HepG2 (cell line): ENCODE measurements at regions not wholly inside any gene's neighbourhood (a gene's known extent, or its start where the extent isn't known, plus 50 kb on each side); places are given as distances from the start of the nearest gene placed in this dataset.

Experiments
- ATAC-seq: fragments of 200-7000 bp; cut with Tn5 transposase; 3 replicates; pipeline ENCODE4 v1.9.1; 2020; ENCODE audit warnings: mild to moderate bottlenecking, moderate library complexity
- BruUV-seq: library from RNA; stranded (reverse); fragments of 400-500 nt; replicated peaks from 2 replicates; lab custom pipeline; 2021; lab: Mats Ljungman, UMichigan
- CTCF ChIA-PET: fragments of 300-600 bp; formaldehyde crosslinking; extraction: SDS; loops from one replicate; lab custom pipeline; 2021; ENCODE audit warnings: low total read pairs, inconsistent platforms, low intra/inter-chr PET ratio; lab: Yijun Ruan, JAX
- POLR2A ChIA-PET: fragments of 350-600 bp; sonication (Branson Sonifier 250); formaldehyde crosslinking; loops from one replicate; lab custom pipeline; 2020; ENCODE audit warnings: antibody characterized with exemption, inconsistent platforms; lab: Yijun Ruan, JAX
- DNase-seq: peaks from one replicate; pipeline ENCODE4 v3.0.0-alpha.2; 2015; ENCODE audit warnings: low spot score
- FAIRE-seq: peaks from 3 replicates; lab custom pipeline; 2011; peaks lifted over from hg19 to GRCh38; lab: Jason Lieb, UNC
- H2AFZ ChIP-seq: one replicate; pipeline ENCODE4 v1.6.1; 2011; ENCODE audit warnings: low read length, inconsistent platforms
- H3K27ac ChIP-seq: fragments of 300-600 bp; 3 replicates; pipeline ENCODE4 v1.8.0; 2011; ENCODE audit warnings: mixed run types, mild to moderate bottlenecking, mixed read lengths, low read length, inconsistent platforms; ENCODE audit not compliant: insufficient read depth; ENCODE audit errors: extremely low read length
- H3K27me3 ChIP-seq, 2 experiments: fragments of 200-600 bp in 1 of 2; 2 replicates in 1 of 2; 3 replicates in 1 of 2; pipeline versions ENCODE4 v1.6.0 to v1.8.0; 2011; ENCODE audit warnings: low read length in 2 of 2, mild to moderate bottlenecking in 2 of 2, moderate library complexity in 2 of 2, inconsistent platforms in 1 of 2; ENCODE audit not compliant: insufficient read depth in 2 of 2, control insufficient read depth in 1 of 2
- H3K36me3 ChIP-seq, 2 experiments: fragments of 200-600 bp in 1 of 2; replicated peaks in 1 of 2; 2 replicates in 1 of 2; 3 replicates in 1 of 2; pipeline versions ENCODE4 v1.5.1 to v1.8.0; 2011; ENCODE audit warnings: low read length in 2 of 2, inconsistent platforms in 1 of 2; ENCODE audit not compliant: insufficient read depth in 2 of 2, control insufficient read depth in 1 of 2
- H3K4me1 ChIP-seq: 2 replicates; pipeline ENCODE4 v1.5.1; 2012; ENCODE audit warnings: low read length, inconsistent platforms; ENCODE audit not compliant: insufficient read depth
- H3K4me2 ChIP-seq: 2 replicates; pipeline ENCODE4 v1.6.0; 2011; ENCODE audit warnings: low read depth, low read length, inconsistent platforms
- H3K4me3 ChIP-seq, 3 experiments: fragments of 200-600 bp in 1 of 3; sonication (generic), shearing (Covaris generic) in 1 of 3; replicated peaks in 1 of 3; 2 replicates each; pipeline ENCODE4 v1.5.1; 2011 to 2016; ENCODE audit warnings: low read length in 3 of 3, inconsistent platforms in 2 of 3, low read depth in 2 of 3, mild to moderate bottlenecking in 2 of 3, control low read depth in 1 of 3, mixed read lengths in 1 of 3; ENCODE audit not compliant: insufficient read depth in 1 of 3
- H3K79me2 ChIP-seq: one replicate; pipeline ENCODE4 v1.6.1; 2011; ENCODE audit warnings: low read length, inconsistent platforms; ENCODE audit not compliant: insufficient read depth
- H3K9ac ChIP-seq: 2 replicates; pipeline ENCODE4 v1.6.0; 2011; ENCODE audit warnings: mild to moderate bottlenecking, low read depth, low read length, inconsistent platforms; ENCODE audit not compliant: insufficient read depth
- H3K9me3 ChIP-seq: 2 replicates; pipeline ENCODE4 v1.5.1; 2012; ENCODE audit warnings: mild to moderate bottlenecking, low read length
- H4K20me1 ChIP-seq: 2 replicates; pipeline ENCODE4 v1.6.0; 2011; ENCODE audit warnings: inconsistent platforms, mild to moderate bottlenecking, low read length, moderate library complexity; ENCODE audit not compliant: insufficient read depth
- ATF6 ChIP-seq: sonication (generic); formaldehyde crosslinking; conservative IDR thresholded peaks from 2 replicates; pipeline ENCODE4 v1.4.0; 2020; ENCODE audit warnings: missing genetic modification reagents
- BORCS8-MEF2B ChIP-seq: sonication (generic); formaldehyde crosslinking; IDR thresholded peaks from 2 replicates; pipeline ENCODE4 v1.8.0; 2022; ENCODE audit warnings: mild to moderate bottlenecking, missing genetic modification reagents
- FOXA1 ChIP-seq, 2 experiments: fragments of 450-650 bp in 1 of 2; sonication (generic) in 1 of 2; formaldehyde crosslinking in 1 of 2; IDR thresholded peaks; 2 replicates each; pipeline versions ENCODE4 v1.4.0 to v1.6.1; 2016 to 2020; ENCODE audit warnings: missing genetic modification reagents in 1 of 2
- HNF1B ChIP-seq: sonication (generic); formaldehyde crosslinking; IDR thresholded peaks from 2 replicates; pipeline ENCODE4 v1.5.1; 2020; ENCODE audit warnings: mild to moderate bottlenecking, moderate library complexity, missing genetic modification reagents
- MAX ChIP-seq: IDR thresholded peaks from 2 replicates; pipeline ENCODE4 v1.6.1; 2012; ENCODE audit warnings: inconsistent platforms
- PLRG1 ChIP-seq: fragments of 450-650 bp; conservative IDR thresholded peaks from 2 replicates; pipeline ENCODE4 v1.6.1; 2016
- SIN3B ChIP-seq: fragments of 150-350 bp; IDR thresholded peaks from 2 replicates; pipeline ENCODE4 v1.6.1; 2014; ENCODE audit warnings: low read length
- SNRNP70 ChIP-seq: fragments of 200-400 bp; formaldehyde crosslinking; IDR thresholded peaks from 2 replicates; pipeline ENCODE4 v1.6.1; 2017; ENCODE audit warnings: mild to moderate bottlenecking, low read depth, low read length, moderate library complexity
- TCF12 ChIP-seq, 2 experiments: fragments of 450-650 bp in 1 of 2; sonication (generic) in 1 of 2; formaldehyde crosslinking in 1 of 2; IDR thresholded peaks; 2 replicates each; pipeline versions ENCODE4 v1.6.1 to v1.8.0; 2017 to 2022; ENCODE audit warnings: antibody characterized with exemption in 1 of 2, mild to moderate bottlenecking in 1 of 2, missing genetic modification reagents in 1 of 2, moderate library complexity in 1 of 2
- ZBTB46 ChIP-seq: sonication (generic); formaldehyde crosslinking; IDR thresholded peaks from 2 replicates; pipeline ENCODE4 v1.4.0; 2020; ENCODE audit warnings: mild to moderate bottlenecking, missing genetic modification reagents, borderline replicate concordance
- ZNF232 ChIP-seq: sonication (generic); formaldehyde crosslinking; IDR thresholded peaks from 2 replicates; pipeline ENCODE4 v1.4.0; 2020; ENCODE audit warnings: missing genetic modification reagents, borderline replicate concordance
- ZNF552 ChIP-seq: sonication (generic); formaldehyde crosslinking; IDR thresholded peaks from 2 replicates; pipeline ENCODE4 v1.9.0; 2022; ENCODE audit warnings: missing genetic modification reagents, mild to moderate bottlenecking, borderline replicate concordance
- WGBS: methylation state at CpG from one replicate; pipeline ENCODE4 v1.1.6; 2017; ENCODE audit warnings: low lambda C conversion rate; 5-methylcytosine and 5-hydroxymethylcytosine counted together
- in situ Hi-C: cut with HindIII; loops from 2 replicates; pipeline ENCODE4 v1.10.0; 2017; ENCODE audit warnings: low pct_unique_long_range_greater_than_20kb; ENCODE audit not compliant: extremely low pct_ligation_motif_present
- intact Hi-C: fragments of 100-400 bp; cut with micrococcal nuclease; formaldehyde crosslinking; loops from one replicate; pipeline ENCODE4 v1.10.0; 2022; ENCODE audit not compliant: unreplicated experiment

- intact Hi-C loops (no loop called here), in situ Hi-C loops (no loop called here)
- TF ChIP-seq FOXA1 (IDR thresholded peaks at IDR 0.05) (no peak), FOXA1 (CRISPR knock-in tag; IDR thresholded peaks at IDR 0.05) (no peak), BORCS8-MEF2B (CRISPR knock-in tag) (no peak), TCF12 (IDR thresholded peaks at IDR 0.05) (no peak), TCF12 (CRISPR knock-in tag; IDR thresholded peaks at IDR 0.05) (no peak)
- Histone ChIP-seq H3K9ac (no peak overlapping the region), H3K4me2 (no peak overlapping the region), H4K20me1 (no peaks in the 10 kb centered on the region), H2AFZ (no peak overlapping the region), H3K4me1 (peaks cover 4% of the 10 kb centered on the region), H3K27ac (no peak overlapping the region), H3K79me2 (no peaks in the 10 kb centered on the region), H3K4me3 (no peak overlapping the region), H3K9me3 (no peaks in the 10 kb centered on the region), H3K27me3 (no peaks in the 10 kb centered on the region), H3K36me3 (no peaks in the 10 kb centered on the region)
- no peak for DNase-seq
- FAIRE-seq, result no peak
- ATAC-seq, result no peak
- ChIA-PET POLR2A (no interaction called here), CTCF (no interaction called here)
- WGBS, result 88% methylated on average over 1 of the region's 1 CpG
- no TSS peak for BruUV-seq
Observed at GRCh38 chr11:8800520-8801110, 110.4 kb upstream of the AKIP1 start.

- Histone ChIP-seq H3K4me3 (no peak overlapping the region), H3K4me2 (no peak overlapping the region), H3K79me2 (no peaks in the 10 kb centered on the region), H3K27me3 (no peaks in the 10 kb centered on the region), H3K9me3 (no peaks in the 10 kb centered on the region), H3K27ac (no peak overlapping the region), H4K20me1 (no peaks in the 10 kb centered on the region), H2AFZ (no peak overlapping the region), H3K4me1 (no peaks in the 10 kb centered on the region; the same call in 1 of the 2 replicates), H3K36me3 (no peaks in the 10 kb centered on the region), H3K9ac (no peak overlapping the region)
- in situ Hi-C loops (no loop called here), intact Hi-C loops (no loop called here)
- no TSS peak for BruUV-seq
- no peak for ATAC-seq
- WGBS, result 93% methylated on average over 9 of the region's 9 CpGs
- no peak for DNase-seq
- CTCF ChIA-PET, result no interaction called here
- POLR2A ChIA-PET, result no interaction called here
- FAIRE-seq, result no peak
- no peak for TF ChIP-seq ZNF232 (CRISPR knock-in tag)
- TF ChIP-seq BORCS8-MEF2B (CRISPR knock-in tag), result no peak
- TF ChIP-seq ZNF552 (CRISPR knock-in tag), result no peak
- TF ChIP-seq SIN3B, result no peak
- TF ChIP-seq ATF6 (CRISPR knock-in tag), result no peak
- no peak for TF ChIP-seq MAX
- TF ChIP-seq SNRNP70, result no peak
- TF ChIP-seq HNF1B (CRISPR knock-in tag), result no peak
- no peak for TF ChIP-seq ZBTB46 (CRISPR knock-in tag)
- TF ChIP-seq PLRG1, result no peak
Observed at GRCh38 chr11:8801121-8801520, 109.9 kb upstream of the AKIP1 start.
